Uterus (tissue), 2 donors: ENCODE measurements at regions not wholly inside any gene's neighbourhood (a gene's known extent, or its start where the extent isn't known, plus 50 kb on each side); places are given as distances from the start of the nearest gene placed in this dataset.

Experiments used
- POLR2A ChIP-seq, 2 donors: fragments of 450-650 bp; IDR thresholded peaks; one replicate each; pipeline ENCODE4 v1.6.1; 2016; ENCODE audit warnings: antibody characterized with exemption in 2 of 2, mild to moderate bottlenecking in 1 of 2, moderate library complexity in 1 of 2
- TF ChIP-seq, protein P1 (sequence below), 4 experiments: fragments of 200-600 bp in 2 of 4; fragments of 450-650 bp in 2 of 4; sonication (generic) in 2 of 4; IDR thresholded peaks; one replicate each; pipeline ENCODE4 v1.5.1; 2016 to 2019; ENCODE audit warnings: antibody characterized with exemption in 4 of 4, mild to moderate bottlenecking in 2 of 4, moderate library complexity in 1 of 4

DNA sequence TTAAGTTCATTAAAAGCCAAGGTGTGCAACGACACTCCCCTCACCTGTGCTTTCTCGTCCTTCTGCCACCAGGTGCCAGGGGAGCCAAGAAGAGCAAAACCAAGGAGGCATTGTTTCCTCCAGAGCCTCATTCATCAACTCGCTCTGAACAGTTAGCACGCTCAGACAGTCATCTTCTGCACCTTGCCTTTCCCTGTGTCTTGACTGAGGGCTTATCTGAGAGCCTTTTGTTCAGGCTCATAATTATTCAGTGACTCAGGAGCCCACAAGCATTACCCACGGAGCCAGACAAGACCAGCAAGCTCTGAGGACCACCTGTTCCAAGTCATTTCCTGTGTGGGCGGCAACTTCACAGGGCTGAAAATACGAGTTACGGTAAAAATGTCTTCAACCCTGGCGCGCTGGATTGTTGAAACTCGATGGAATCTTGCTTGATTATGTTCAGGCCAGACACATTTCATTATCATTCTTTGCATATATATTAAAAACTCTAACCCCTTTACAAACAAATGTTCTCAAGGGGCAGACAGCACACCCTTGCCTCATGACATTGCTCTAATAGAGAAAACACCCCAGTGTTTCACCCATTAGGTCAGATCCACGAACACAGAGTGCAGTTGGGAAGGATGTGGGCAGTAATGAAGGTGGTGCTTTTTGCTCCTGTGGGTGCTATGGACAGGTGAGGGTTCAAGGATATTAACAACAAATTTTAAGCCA lies 89.7 kb upstream of the RUNX1 start:
- no peak for TF ChIP-seq POLR2A (IDR thresholded peaks at IDR 0.05)
- TF ChIP-seq, protein P1, sequence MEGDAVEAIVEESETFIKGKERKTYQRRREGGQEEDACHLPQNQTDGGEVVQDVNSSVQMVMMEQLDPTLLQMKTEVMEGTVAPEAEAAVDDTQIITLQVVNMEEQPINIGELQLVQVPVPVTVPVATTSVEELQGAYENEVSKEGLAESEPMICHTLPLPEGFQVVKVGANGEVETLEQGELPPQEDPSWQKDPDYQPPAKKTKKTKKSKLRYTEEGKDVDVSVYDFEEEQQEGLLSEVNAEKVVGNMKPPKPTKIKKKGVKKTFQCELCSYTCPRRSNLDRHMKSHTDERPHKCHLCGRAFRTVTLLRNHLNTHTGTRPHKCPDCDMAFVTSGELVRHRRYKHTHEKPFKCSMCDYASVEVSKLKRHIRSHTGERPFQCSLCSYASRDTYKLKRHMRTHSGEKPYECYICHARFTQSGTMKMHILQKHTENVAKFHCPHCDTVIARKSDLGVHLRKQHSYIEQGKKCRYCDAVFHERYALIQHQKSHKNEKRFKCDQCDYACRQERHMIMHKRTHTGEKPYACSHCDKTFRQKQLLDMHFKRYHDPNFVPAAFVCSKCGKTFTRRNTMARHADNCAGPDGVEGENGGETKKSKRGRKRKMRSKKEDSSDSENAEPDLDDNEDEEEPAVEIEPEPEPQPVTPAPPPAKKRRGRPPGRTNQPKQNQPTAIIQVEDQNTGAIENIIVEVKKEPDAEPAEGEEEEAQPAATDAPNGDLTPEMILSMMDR (IDR thresholded peaks at IDR 0.05), result no peak
